ENCODE measurements at regions not wholly inside any gene's neighbourhood (a gene's known extent, or its start where the extent isn't known, plus 50 kb on each side); places are given as distances from the start of the nearest gene placed in this dataset.

DNA sequence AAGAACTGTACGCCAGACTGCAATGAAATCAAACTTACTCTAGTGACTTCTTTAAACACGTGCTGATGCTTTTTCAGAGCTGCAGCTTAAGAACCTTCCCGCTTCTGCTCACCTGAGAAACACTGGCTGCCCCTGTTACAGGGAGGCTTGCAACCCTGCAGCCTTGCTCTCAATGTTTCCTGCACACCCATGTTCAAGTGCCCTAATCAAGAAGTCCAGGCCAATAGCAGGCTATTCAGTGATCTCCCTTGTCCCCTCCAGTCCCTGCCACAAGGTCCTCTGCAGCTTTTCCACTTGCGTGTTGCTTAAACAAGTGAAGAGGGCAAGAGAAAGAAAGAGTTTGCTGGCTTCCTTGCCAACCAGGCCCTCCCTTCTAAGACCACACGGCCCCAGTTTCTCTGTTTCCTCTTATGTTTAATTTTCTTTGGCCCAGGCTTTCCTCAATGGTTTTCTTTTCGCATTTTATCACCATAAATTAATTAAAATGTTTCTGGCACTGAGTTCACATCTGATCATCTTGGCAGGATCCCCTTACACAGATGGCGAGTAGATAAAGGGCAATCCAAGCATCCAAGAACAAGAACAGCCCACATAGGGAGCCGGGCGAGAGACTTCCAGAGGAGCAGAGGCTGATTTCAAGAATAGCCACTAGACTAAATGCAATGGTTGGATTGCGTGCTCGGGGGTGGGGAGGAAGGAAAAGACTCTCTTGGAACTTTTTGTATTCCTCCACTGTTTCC is 82.3 kb upstream of the CDKN3 start:
- TF ChIP-seq EP300 (conservative IDR thresholded peaks at IDR 0.05; ENCODE audit: poor library complexity, severe bottlenecking), result no peak
- no peak for TF ChIP-seq MXI1 (conservative IDR thresholded peaks at IDR 0.05; ENCODE audit: poor library complexity, severe bottlenecking)
- TF ChIP-seq, protein P1, sequence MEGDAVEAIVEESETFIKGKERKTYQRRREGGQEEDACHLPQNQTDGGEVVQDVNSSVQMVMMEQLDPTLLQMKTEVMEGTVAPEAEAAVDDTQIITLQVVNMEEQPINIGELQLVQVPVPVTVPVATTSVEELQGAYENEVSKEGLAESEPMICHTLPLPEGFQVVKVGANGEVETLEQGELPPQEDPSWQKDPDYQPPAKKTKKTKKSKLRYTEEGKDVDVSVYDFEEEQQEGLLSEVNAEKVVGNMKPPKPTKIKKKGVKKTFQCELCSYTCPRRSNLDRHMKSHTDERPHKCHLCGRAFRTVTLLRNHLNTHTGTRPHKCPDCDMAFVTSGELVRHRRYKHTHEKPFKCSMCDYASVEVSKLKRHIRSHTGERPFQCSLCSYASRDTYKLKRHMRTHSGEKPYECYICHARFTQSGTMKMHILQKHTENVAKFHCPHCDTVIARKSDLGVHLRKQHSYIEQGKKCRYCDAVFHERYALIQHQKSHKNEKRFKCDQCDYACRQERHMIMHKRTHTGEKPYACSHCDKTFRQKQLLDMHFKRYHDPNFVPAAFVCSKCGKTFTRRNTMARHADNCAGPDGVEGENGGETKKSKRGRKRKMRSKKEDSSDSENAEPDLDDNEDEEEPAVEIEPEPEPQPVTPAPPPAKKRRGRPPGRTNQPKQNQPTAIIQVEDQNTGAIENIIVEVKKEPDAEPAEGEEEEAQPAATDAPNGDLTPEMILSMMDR (IDR thresholded peaks at IDR 0.05; ENCODE audit: poor library complexity, severe bottlenecking), result no peak
- no peak for TF ChIP-seq SMC3 (conservative IDR thresholded peaks at IDR 0.05; ENCODE audit: poor library complexity)
- no peak for TF ChIP-seq TAF1 (IDR thresholded peaks at IDR 0.05; ENCODE audit: low read depth)
- TF ChIP-seq POLR2AphosphoS5 (IDR thresholded peaks at IDR 0.05), result no peak
- TF ChIP-seq REST (IDR thresholded peaks at IDR 0.05; ENCODE audit: borderline replicate concordance), result no peak
- TF ChIP-seq EZH2 (IDR thresholded peaks at IDR 0.05; ENCODE audit: borderline replicate concordance, insufficient read depth, low read length, poor library complexity, severe bottlenecking), result no peak
- TF ChIP-seq RAD21 (conservative IDR thresholded peaks at IDR 0.05), result no peak
- H2AFZ ChIP-seq (ENCODE audit: low read depth, low read length), result no peak overlapping the region

GRCh38 chr14:54316652-54317051 is 80.2 kb upstream of the CDKN3 start:
- TF ChIP-seq EZH2 (IDR thresholded peaks at IDR 0.05; ENCODE audit: borderline replicate concordance, insufficient read depth, low read length, poor library complexity, severe bottlenecking), result no peak
- no peak for TF ChIP-seq TAF1 (IDR thresholded peaks at IDR 0.05; ENCODE audit: low read depth)
- TF ChIP-seq RAD21 (conservative IDR thresholded peaks at IDR 0.05), result no peak
- TF ChIP-seq, protein P1 (IDR thresholded peaks at IDR 0.05; ENCODE audit: poor library complexity, severe bottlenecking), result no peak
- TF ChIP-seq SMC3 (conservative IDR thresholded peaks at IDR 0.05; ENCODE audit: poor library complexity), result no peak
- TF ChIP-seq REST (IDR thresholded peaks at IDR 0.05; ENCODE audit: borderline replicate concordance), result no peak
- no peak for TF ChIP-seq POLR2AphosphoS5 (IDR thresholded peaks at IDR 0.05)
- no peak for TF ChIP-seq MXI1 (conservative IDR thresholded peaks at IDR 0.05; ENCODE audit: poor library complexity, severe bottlenecking)
- no peak for TF ChIP-seq EP300 (conservative IDR thresholded peaks at IDR 0.05; ENCODE audit: poor library complexity, severe bottlenecking)
- Histone ChIP-seq H3K4me2 (ENCODE audit: low read length) (no peak overlapping the region), H3K9ac (ENCODE audit: low read length) (no peak overlapping the region), H3K9me2 (ENCODE audit: insufficient read depth, low read length) (no peaks in the 10 kb centered on the region), H3K9me3 (ENCODE audit: low read length) (no peaks in the 10 kb centered on the region), H3K36me3 (ENCODE audit: insufficient read depth, low read length) (no peaks in the 10 kb centered on the region), H3F3A (ENCODE audit: insufficient read depth, low read length, poor library complexity, severe bottlenecking) (no peaks in the 10 kb centered on the region), H3K79me2 (replicated peaks; ENCODE audit: insufficient read depth, low read length) (no peaks in the 10 kb centered on the region), H3K27ac (ENCODE audit: low read length) (no peak overlapping the region), H3K4me3 (ENCODE audit: low read length) (no peak overlapping the region), H2AFZ (ENCODE audit: low read depth, low read length) (no peak overlapping the region), H3K27me3 (ENCODE audit: insufficient read depth, low read depth, low read length) (no peaks in the 10 kb centered on the region), H4K20me1 (ENCODE audit: insufficient read depth) (no peaks in the 10 kb centered on the region)

More for the DNA sequence above, 82.3 kb upstream of the CDKN3 start:
- Histone ChIP-seq H3K9ac (ENCODE audit: low read length) (no peak overlapping the region), H3K79me2 (replicated peaks; ENCODE audit: insufficient read depth, low read length) (no peaks in the 10 kb centered on the region), H3K4me2 (ENCODE audit: low read length) (no peak overlapping the region), H3K4me3 (ENCODE audit: low read length) (no peak overlapping the region), H3K9me2 (ENCODE audit: insufficient read depth, low read length) (no peaks in the 10 kb centered on the region), H3K27me3 (ENCODE audit: insufficient read depth, low read depth, low read length) (no peaks in the 10 kb centered on the region), H3K27ac (ENCODE audit: low read length) (no peak overlapping the region), H3F3A (ENCODE audit: insufficient read depth, low read length, poor library complexity, severe bottlenecking) (no peaks in the 10 kb centered on the region), H4K20me1 (ENCODE audit: insufficient read depth) (no peaks in the 10 kb centered on the region), H3K36me3 (ENCODE audit: insufficient read depth, low read length) (no peaks in the 10 kb centered on the region), H3K9me3 (ENCODE audit: low read length) (no peaks in the 10 kb centered on the region)

All from neural cell (in vitro differentiated cells).